Suprapubic skin (tissue), 3 donors: ENCODE measurements at regions not wholly inside any gene's neighbourhood (a gene's known extent, or its start where the extent isn't known, plus 50 kb on each side); places are given as distances from the start of the nearest gene placed in this dataset.

Experiments used
- POLR2A ChIP-seq, 2 donors: fragments of 450-650 bp; IDR thresholded peaks; one replicate each; pipeline ENCODE4 v1.6.1; 2017; ENCODE audit warnings: antibody characterized with exemption in 2 of 2, mild to moderate bottlenecking in 2 of 2, moderate library complexity in 2 of 2
- TF ChIP-seq, protein P1 (sequence below), 2 donors: fragments of 200-600 bp in 1 of 2; fragments of 450-650 bp in 1 of 2; sonication (generic) in 1 of 2; IDR thresholded peaks; one replicate each; pipeline ENCODE4 v1.5.1; 2016 to 2019; ENCODE audit warnings: antibody characterized with exemption in 2 of 2, mild to moderate bottlenecking in 1 of 2, moderate library complexity in 1 of 2

DNA sequence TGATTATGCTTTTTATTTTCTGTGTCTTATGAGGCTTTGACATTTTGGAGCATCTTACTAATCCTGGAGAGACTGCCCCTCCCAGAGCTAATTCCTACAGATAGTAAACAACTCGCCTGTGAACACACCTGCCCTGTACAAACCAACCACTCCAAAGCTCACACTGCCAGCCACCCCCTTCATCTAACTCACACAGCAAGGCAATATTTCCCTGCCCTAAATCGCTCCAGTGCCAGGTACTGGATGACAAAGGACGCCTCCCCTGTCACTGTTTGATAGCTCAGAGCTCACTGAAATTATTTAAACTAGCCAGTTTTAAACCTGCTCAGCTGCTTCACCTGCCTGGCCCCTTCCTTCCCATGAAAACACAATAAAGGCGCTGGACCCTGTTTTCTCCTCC, 535.1 kb upstream of the CELF2 start:
- TF ChIP-seq, protein P1, sequence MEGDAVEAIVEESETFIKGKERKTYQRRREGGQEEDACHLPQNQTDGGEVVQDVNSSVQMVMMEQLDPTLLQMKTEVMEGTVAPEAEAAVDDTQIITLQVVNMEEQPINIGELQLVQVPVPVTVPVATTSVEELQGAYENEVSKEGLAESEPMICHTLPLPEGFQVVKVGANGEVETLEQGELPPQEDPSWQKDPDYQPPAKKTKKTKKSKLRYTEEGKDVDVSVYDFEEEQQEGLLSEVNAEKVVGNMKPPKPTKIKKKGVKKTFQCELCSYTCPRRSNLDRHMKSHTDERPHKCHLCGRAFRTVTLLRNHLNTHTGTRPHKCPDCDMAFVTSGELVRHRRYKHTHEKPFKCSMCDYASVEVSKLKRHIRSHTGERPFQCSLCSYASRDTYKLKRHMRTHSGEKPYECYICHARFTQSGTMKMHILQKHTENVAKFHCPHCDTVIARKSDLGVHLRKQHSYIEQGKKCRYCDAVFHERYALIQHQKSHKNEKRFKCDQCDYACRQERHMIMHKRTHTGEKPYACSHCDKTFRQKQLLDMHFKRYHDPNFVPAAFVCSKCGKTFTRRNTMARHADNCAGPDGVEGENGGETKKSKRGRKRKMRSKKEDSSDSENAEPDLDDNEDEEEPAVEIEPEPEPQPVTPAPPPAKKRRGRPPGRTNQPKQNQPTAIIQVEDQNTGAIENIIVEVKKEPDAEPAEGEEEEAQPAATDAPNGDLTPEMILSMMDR (IDR thresholded peaks at IDR 0.05) = no peak
- TF ChIP-seq POLR2A (IDR thresholded peaks at IDR 0.05) = no peak
